Inflammatory macrophage (primary cell): ENCODE measurements at regions not wholly inside any gene's neighbourhood (a gene's known extent, or its start where the extent isn't known, plus 50 kb on each side); places are given as distances from the start of the nearest gene placed in this dataset.

Source experiments
- DNase-seq, 2 donors: peaks; one replicate each; pipeline ENCODE4 v3.0.0-alpha.2; 2020 to 2022

GRCh38 chr11:130813638-130814037 lies 102.6 kb downstream of the SNX19 start:
- DNase-seq = no peak

GRCh38 chr11:130814440-130815096 lies 101.7 kb downstream of the SNX19 start:
- DNase-seq = no peak

GRCh38 chr11:130815097-130815802 lies 101.0 kb downstream of the SNX19 start:
- no peak for DNase-seq

- no peak for DNase-seq
Observed at GRCh38 chr11:130815956-130816355, 100.3 kb downstream of the SNX19 start.

GRCh38 chr11:130816546-130817329 lies 99.5 kb downstream of the SNX19 start:
- no peak for DNase-seq

GRCh38 chr11:130817330-130817944 lies 98.8 kb downstream of the SNX19 start:
- DNase-seq = no peak

- no peak for DNase-seq
Observed at GRCh38 chr11:130819625-130820024, 96.7 kb downstream of the SNX19 start.
